22Rv1 (cell line): ENCODE measurements at regions not wholly inside any gene's neighbourhood (a gene's known extent, or its start where the extent isn't known, plus 50 kb on each side); places are given as distances from the start of the nearest gene placed in this dataset.

Source experiments
- CTCF ChIP-seq: fragments of 450-650 bp; IDR thresholded peaks from 2 replicates; pipeline ENCODE4 v1.5.1; 2017; ENCODE audit warnings: mild to moderate bottlenecking
- ZFX ChIP-seq: fragments of 450-650 bp; IDR thresholded peaks from 2 replicates; pipeline ENCODE4 v1.6.1; 2017; ENCODE audit warnings: antibody characterized with exemption, borderline replicate concordance

DNA sequence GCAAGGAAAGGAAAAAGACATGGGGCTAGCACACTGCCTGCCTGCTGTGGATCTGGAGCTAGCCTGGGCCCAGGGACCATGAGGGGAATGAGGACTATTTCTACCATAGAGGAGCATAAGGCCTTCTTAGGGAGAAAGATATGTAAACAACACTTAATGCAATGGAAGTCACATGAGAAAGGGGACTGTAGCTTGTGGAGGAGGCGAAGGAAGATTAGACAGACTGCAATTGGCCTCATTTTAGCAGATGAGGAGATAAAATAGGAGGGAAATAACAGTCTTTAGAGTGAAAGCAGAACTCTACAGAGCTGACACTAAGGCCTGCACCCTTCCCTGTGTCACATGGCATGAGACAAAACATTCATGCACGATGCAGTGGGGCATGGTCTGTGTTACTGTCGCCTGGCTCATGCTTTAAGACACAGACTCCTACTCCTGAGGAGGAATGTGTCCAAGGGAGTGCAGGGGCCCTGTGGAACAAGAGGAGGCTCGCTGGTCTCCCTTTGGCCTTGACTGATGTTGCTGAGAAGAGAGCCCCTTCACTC lies 829.3 kb upstream of the IGFBP3 start:
- no peak for TF ChIP-seq CTCF
- no peak for TF ChIP-seq ZFX
